Keratinocyte (primary cell): ENCODE measurements at regions not wholly inside any gene's neighbourhood (a gene's known extent, or its start where the extent isn't known, plus 50 kb on each side); places are given as distances from the start of the nearest gene placed in this dataset.
"Not testable (repeated sequence)": the region's sequence is repeated elsewhere in the genome, so short reads cannot be mapped to it uniquely, and the experiment has no call there.

Source experiments
- CTCF ChIP-seq, 3 experiments: IDR thresholded peaks in 1 of 3; conservative IDR thresholded peaks in 1 of 3; optimal IDR thresholded peaks in 1 of 3; 2 replicates in 2 of 3; 3 replicates in 1 of 3; pipeline versions ENCODE3 to v1.5.1; 2011; ENCODE audit warnings: low read length in 3 of 3, mild to moderate bottlenecking in 3 of 3, moderate library complexity in 2 of 3, control low read depth in 1 of 3, inconsistent platforms in 1 of 3; ENCODE audit not compliant: insufficient read depth in 2 of 3; ENCODE audit errors: extremely low read depth in 1 of 3
- EZH2 ChIP-seq: IDR thresholded peaks from one replicate; pipeline ENCODE4 v1.6.1; 2012; ENCODE audit warnings: inconsistent platforms, mild to moderate bottlenecking, low read length, moderate library complexity

DNA sequence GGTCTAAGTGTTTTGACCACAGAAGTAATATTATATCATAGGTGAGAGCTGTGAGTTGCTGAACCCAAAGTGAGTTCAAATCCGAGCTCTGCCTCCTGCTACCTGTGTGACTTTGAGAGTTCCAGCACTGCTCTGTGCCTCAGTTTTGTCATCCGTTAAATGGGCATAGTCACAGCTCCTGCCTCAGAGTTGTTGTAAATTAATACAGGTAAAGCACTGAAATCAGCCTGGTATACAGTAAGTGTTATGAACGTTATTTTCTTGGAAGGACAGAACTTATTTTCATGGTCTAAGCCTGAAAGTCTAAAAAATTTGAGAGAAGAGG is 65.4 kb upstream of the ZNF195 start:
- TF ChIP-seq CTCF (optimal IDR thresholded peaks at IDR 0.05 in 1 of 3, IDR thresholded peaks at IDR 0.05 in 1 of 3, conservative IDR thresholded peaks at IDR 0.05 in 1 of 3; ENCODE audit: extremely low read depth in 1 of 3, insufficient read depth in 2 of 3, low read length in 3 of 3); EZH2: not testable (repeated sequence)
